GM19455 (cell line): ENCODE measurements at regions not wholly inside any gene's neighbourhood (a gene's known extent, or its start where the extent isn't known, plus 50 kb on each side); places are given as distances from the start of the nearest gene placed in this dataset.
"Not testable (repeated sequence)": the region's sequence is repeated elsewhere in the genome, so short reads cannot be mapped to it uniquely, and the experiment has no call there.

ENCODE experiments used
- ATAC-seq: cut with Tn5 transposase; IDR thresholded peaks from one replicate; pipeline ENCODE4 v1.9.1; 2021; ENCODE audit not compliant: unreplicated experiment

GRCh38 chr9:42656789-42657188, 473.3 kb downstream of the SPATA31A6 start:
- ATAC-seq = not testable (repeated sequence)

DNA sequence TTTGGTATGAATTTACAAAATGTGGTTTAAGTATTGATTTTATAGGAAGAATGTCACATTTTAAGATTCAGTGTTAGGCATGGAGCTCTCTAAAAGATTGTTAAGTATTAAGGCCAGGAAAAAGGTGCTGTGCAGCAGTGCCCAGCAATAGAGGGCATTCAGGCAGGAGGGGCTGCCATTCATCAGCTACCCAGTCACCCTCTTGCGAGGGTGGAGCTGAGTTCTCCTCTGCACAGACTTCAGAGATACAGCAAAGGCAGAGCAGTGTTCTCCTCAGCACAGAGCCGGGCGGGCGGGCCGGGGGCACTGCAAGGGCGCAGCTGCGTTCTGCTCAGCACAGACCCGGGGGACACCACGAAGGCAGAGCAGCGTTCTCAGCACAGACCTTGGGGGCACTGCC, 474.0 kb downstream of the SPATA31A6 start:
- ATAC-seq = not testable (repeated sequence)

DNA sequence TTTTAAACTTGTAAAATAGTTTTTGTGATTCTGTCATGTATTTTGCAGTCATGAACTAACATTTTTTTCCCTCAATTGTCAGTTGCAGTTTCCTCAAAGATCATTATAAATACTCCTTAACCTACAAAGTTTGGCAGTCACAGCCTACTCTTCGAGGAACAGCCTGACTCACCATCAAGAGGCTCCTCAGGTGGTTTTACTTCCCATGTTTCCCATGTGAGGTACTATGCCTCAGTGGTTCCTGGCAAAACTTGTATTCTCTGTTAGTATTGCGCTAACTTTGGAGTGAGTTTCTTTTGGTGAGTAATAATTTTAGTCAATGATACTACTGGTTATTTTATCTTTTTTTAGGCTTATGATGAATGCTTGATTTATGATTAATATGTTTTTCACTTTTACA, 513.7 kb downstream of the SPATA31A6 start:
- not testable (repeated sequence) for ATAC-seq

GRCh38 chr9:42702890-42703289, 519.4 kb downstream of the SPATA31A6 start:
- ATAC-seq = not testable (repeated sequence)

DNA sequence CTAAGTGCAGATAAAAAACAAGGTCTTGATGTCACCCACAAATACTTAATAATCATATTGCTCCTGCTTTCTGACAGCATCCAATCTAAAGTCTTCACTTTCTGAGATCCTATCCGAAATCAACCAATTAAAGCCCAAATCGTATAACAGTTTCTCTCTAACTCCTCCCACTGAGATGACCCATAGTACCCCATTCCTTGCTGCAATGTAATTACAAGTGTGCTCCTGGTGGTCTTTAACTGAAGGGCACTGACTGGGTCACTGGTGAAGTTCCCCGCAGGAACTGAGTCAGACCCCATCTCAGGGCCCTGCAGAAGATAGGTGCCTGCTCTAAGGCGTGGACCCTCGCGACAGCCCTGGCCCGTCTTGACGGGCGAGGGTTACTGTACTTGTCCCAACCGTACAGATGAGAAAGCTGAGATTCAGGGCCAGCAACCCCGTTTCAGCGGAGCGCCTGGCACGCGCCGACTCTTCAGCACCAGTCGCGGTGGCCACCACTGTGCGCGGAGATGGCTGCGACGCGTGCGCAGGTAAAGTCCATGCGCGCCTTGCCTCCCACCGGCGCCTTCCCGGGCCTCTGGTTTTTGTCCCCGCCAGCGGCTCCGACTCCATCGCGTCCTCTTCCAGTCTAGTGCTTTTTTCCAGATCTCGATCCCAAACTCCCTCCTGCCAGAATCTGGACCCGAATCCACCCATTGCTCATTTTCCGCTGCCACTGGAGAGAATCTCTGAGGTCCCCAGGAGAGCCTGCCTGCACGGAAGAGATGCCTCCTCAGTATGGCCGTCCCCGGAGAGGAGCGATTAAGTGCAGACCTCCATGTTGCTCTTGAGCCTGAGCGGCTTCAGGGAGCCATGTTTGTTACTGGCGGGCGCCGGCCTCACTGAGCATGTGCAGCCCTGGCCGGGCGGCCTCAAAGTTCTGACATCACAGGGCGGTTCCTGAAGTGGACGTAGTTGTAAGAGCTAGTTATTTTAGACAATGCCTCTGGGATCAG, 541.7 kb downstream of the SPATA31A6 start:
- not testable (repeated sequence) for ATAC-seq

GRCh38 chr9:42743030-42743814, 559.8 kb downstream of the SPATA31A6 start:
- peak; percentile 63 for ATAC-seq

DNA sequence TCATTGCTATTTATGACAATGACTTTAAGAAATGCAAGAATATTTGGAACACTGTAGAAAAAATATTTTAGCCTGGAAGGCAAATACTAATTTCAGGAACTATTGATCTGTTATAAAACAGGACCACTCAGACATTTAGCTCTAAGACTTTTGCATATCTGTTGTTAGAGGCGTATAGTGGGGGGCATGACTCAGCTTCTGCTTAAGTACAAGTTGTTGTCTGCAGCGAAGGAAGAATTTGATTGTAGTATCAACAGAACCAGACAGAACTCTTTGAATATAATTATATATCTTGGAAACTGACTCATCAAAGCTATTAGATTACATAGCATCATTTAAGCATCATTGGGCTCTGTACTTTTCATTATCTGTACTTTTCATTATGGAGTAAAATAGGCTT, 573.8 kb downstream of the SPATA31A6 start:
- ATAC-seq = not testable (repeated sequence)

DNA sequence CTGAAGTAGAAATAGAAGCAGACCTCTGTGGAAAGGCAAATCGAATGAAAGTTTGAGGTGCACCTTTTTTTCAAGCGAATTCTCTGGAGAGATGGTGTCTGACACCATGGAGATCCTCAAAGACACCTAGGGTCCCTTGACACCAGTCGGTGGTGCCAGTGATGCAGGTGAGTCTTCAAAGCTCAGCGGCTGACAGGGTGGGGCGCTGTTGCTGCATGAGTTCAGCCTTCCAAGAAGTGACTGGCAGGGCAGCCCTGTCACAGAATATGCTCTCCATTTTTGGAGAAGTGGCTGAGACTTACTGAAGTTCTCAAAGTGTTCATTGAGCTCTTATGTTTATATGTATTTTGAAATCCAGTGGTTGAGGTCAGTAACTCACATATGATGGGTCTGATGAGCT, 575.9 kb downstream of the SPATA31A6 start:
- not testable (repeated sequence) for ATAC-seq

DNA sequence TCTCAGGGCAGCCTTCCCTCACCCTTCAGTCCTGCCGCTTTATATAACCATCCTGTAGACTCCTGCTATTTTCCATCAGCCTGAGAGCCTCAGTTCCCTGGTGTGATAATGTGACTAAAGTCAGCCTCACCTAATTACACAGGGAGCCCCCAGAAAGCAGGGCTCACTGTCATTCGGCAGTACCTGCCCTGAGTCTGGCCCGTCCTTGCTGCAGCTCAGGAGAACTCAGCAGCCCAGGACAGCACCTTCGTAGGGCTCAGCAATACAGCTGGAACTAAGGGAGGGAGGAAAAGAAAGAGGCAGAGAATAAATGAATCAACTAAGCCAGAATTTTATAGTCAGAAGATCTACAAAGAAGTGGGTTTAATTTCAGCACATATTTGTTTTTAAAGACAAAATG, 598.7 kb downstream of the SPATA31A6 start:
- not testable (repeated sequence) for ATAC-seq

GRCh38 chr9:42792725-42793124, 609.3 kb downstream of the SPATA31A6 start:
- ATAC-seq = not testable (repeated sequence)

GRCh38 chr9:42798571-42798970, 615.1 kb downstream of the SPATA31A6 start:
- ATAC-seq = not testable (repeated sequence)

GRCh38 chr9:42802716-42803115, 619.3 kb downstream of the SPATA31A6 start:
- not testable (repeated sequence) for ATAC-seq

DNA sequence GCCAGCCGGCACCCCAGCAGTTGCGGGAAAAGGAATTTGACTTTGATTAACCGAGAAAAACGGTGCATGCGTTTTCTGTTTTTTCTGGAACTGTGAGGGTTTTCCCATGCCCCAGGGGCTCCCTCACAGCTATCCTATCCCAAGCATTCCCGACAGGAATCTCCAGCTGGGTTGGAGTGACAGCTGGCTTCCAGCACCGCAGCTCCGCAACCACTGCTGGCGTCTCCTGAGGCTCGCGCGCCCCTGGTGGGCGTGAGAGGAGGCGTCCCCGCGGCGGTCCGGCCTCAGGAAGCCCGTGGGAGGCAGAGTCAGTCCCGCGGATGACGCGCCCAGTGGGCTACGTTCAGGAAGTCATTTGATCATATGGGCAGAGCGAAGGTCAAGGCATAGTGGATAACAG, 623.2 kb downstream of the SPATA31A6 start:
- ATAC-seq = not testable (repeated sequence)

DNA sequence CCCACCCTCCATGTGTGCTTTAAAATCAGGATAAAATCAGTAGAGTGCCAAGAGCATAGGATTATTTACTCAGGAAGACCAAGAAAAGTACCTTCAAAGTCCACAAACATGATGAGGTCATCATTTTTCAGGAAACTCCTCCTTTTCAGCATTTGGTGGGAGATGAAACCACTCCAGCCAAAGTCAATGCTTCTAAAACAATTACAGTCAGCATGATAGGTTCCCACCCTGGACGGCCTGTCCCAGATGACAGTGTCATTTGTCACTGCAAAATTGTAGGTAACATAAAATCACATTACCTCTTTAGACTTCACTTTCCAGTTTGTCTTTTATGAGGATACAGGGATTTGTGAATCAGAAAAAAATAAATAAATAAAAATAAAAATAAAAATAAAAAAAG, 638.0 kb downstream of the SPATA31A6 start:
- not testable (repeated sequence) for ATAC-seq

- not testable (repeated sequence) for ATAC-seq
These were observed 664.7 kb downstream of the SPATA31A6 start for GRCh38 chr9:42848156-42848555.

DNA sequence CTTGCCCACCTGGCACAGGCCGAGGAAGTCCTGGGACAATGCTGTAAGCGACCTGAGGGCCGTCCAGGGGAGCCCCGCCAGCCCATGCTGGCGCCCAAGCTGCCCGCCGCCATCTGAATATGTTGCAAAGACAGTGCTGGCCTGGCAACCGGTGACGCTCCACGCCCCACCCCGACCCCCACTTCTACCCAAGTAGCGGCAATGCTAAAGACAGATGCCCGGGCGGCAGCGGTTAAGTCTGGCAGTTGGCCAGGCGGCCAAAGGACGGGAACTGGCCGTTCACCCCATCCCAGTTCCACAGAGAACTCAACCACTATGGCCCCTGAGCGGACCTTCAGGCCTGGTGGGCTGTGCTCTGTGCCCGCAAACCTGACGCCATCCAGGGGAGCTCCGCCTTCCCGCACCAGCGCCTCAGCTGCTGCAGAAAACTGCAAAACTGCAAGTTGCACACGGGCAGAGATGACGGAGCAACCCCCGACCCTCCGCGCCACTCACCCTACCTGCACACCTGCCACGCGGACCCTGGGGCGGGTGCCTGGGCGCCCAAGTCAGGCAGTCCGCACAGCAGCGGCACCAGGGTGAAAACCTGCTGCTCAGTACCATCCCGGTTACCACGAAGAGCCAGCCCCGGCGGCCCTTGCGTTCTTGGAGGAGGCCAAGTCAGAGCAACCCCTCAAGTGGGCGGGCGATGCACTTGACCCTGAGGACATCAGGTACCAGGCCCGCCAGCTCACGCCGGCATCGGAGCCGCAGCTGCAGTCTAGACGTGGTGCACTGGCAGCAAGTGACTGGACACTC, 667.6 kb downstream of the SPATA31A6 start:
- not testable (repeated sequence) for ATAC-seq

DNA sequence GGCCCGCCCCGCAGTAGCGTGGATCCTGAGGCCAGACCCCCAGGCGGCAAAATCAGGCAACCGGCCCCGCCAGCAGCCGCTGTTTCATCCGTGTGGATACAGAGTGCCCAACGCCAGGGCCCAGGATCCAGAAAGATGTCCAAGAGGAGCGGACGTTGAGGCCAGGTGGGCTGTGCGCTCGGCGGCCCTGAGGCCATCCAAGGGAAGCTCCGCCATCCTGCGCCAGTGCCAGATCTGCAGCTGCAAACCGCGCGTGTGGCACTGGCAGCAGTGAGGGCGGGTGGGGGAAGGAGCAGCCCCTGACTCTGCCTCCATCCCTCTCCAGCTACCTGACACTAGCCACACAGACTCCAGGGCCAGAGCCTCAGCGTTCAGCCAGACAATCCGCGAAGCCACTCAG, 668.2 kb downstream of the SPATA31A6 start:
- ATAC-seq = not testable (repeated sequence)

DNA sequence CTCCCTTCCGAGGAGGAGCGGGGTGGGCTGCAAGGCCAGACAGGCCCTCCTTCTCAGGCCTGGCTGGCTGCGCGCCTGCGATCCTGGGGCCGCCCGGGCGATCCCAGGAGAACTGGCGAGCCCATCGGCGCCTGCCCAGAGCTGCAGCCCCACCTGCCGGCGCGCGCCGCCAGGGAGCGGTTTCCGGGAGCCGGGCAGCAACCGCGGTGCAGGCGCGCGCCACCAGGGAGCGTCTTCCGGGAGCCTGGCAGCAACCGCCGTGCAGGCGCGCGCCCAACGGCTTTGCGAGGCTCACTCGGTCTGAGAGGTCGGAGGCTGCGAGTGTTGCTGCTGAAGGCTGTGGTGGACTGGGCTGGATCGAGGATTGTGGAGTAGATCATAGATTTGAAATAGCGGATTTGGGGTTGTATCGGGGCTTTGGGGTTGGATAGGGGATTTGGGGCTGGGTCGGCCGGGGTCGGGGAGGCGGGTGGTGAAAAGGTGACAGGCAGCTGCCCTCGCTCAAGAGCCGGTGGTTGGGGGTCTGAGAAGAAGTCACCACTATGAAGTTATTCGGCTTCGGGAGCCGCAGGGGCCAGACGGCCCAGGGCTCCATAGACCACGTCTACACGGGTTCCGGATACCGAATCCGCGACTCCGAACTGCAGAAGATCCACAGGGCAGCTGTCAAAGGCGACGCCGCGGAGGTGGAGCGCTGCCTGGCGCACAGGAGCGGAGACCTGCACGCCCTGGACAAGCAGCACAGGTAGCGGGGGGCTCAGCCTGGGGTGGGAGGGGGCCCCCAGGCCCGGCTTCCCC, 668.9 kb downstream of the SPATA31A6 start:
- ATAC-seq = not testable (repeated sequence)

DNA sequence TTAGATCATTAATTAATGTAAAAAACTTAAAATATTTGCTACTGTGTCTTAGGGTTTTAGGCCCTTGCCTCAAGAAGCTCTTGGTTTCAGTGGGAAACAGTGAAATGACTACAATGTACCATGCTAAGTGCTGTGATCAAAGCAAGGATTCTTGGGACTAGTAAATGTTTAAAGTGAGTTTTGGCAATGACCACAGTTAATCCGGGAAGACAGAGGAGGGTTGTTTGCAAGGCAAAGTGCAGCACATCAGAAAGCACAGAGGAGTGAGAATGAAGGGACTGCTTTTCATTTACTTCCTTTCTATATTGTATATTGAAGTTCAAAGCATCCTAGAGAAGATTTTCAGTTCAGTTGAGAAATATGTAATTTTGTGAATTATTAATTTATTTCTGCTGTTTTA, 676.7 kb downstream of the SPATA31A6 start:
- ATAC-seq = not testable (repeated sequence)

GRCh38 chr9:42862465-42862864, 679.0 kb downstream of the SPATA31A6 start:
- not testable (repeated sequence) for ATAC-seq
